A549 (cell line): ENCODE measurements at regions not wholly inside any gene's neighbourhood (a gene's known extent, or its start where the extent isn't known, plus 50 kb on each side); places are given as distances from the start of the nearest gene placed in this dataset.

Experiments
- ATOH8 ChIP-seq: fragments of 250-450 bp; sonication (Bioruptor Pico); IDR thresholded peaks from 2 replicates; pipeline ENCODE4 v1.5.0; 2020; ENCODE audit warnings: low read depth, mild to moderate bottlenecking, moderate library complexity
- BHLHE40 ChIP-seq: IDR thresholded peaks from 2 replicates; pipeline ENCODE4 v1.6.1; 2012; ENCODE audit warnings: low read depth, low read length, inconsistent platforms
- CBX2 ChIP-seq: fragments of 200-600 bp; sonication (generic); IDR thresholded peaks from 2 replicates; pipeline ENCODE4 v1.6.1; 2016; ENCODE audit warnings: low read depth, mild to moderate bottlenecking, borderline replicate concordance
- CBX8 ChIP-seq: fragments of 200-600 bp; sonication (generic); IDR thresholded peaks from 2 replicates; pipeline ENCODE4 v1.6.1; 2016
- CHD2 ChIP-seq: fragments of 150-350 bp; IDR thresholded peaks from 2 replicates; pipeline ENCODE4 v1.6.1; 2014; ENCODE audit warnings: low read length; ENCODE audit not compliant: partially characterized antibody
- CHD4 ChIP-seq: fragments of 200-600 bp; sonication (generic); IDR thresholded peaks from 2 replicates; pipeline ENCODE4 v1.6.1; 2016; ENCODE audit warnings: antibody characterized with exemption, mild to moderate bottlenecking, borderline replicate concordance
- CTCF ChIP-seq: fragments of >200 bp; sonication (Bioruptor Twin); formaldehyde crosslinking; IDR thresholded peaks from 3 replicates; pipeline ENCODE4 v1.5.1; 2016
- ELK1 ChIP-seq: fragments of 150-350 bp; IDR thresholded peaks from 2 replicates; pipeline ENCODE4 v1.6.1; 2014; ENCODE audit warnings: low read depth, mild to moderate bottlenecking, low read length
- EP300 ChIP-seq, 2 experiments: fragments of >200 bp; sonication (Bioruptor Twin); formaldehyde crosslinking; IDR thresholded peaks; 2 replicates in 1 of 2; 3 replicates in 1 of 2; pipeline ENCODE4 v1.6.1; 2016 to 2017
- ESRRA ChIP-seq: fragments of 150-350 bp; IDR thresholded peaks from 2 replicates; pipeline ENCODE4 v1.6.1; 2014; ENCODE audit warnings: mild to moderate bottlenecking, low read length, borderline replicate concordance
- FOSB ChIP-seq: fragments of 250-450 bp; sonication (Bioruptor Pico); IDR thresholded peaks from 2 replicates; pipeline ENCODE4 v1.5.0; 2020; ENCODE audit warnings: mild to moderate bottlenecking, moderate library complexity
- GATA3 ChIP-seq: IDR thresholded peaks from 2 replicates; pipeline ENCODE4 v1.6.1; 2012; ENCODE audit warnings: borderline replicate concordance
- HDAC2 ChIP-seq: fragments of 200-600 bp; sonication (generic); IDR thresholded peaks from 2 replicates; pipeline ENCODE4 v1.6.1; 2016
- HES2 ChIP-seq: fragments of >200 bp; sonication (Bioruptor Twin); formaldehyde crosslinking; IDR thresholded peaks from 2 replicates; pipeline ENCODE4 v1.6.1; 2016
- HEYL ChIP-seq: fragments of 250-450 bp; sonication (Bioruptor Pico); IDR thresholded peaks from 2 replicates; pipeline ENCODE4 v1.8.0; 2021; ENCODE audit warnings: mild to moderate bottlenecking, moderate library complexity
- HOXA7 ChIP-seq: fragments of 250-450 bp; sonication (Bioruptor Pico); IDR thresholded peaks from 2 replicates; pipeline ENCODE4 v1.5.0; 2020; ENCODE audit warnings: mild to moderate bottlenecking, moderate library complexity
- HOXB5 ChIP-seq: fragments of 250-450 bp; sonication (Bioruptor Pico); IDR thresholded peaks from 2 replicates; pipeline ENCODE4 v1.5.0; 2020; ENCODE audit warnings: mild to moderate bottlenecking, moderate library complexity
- JUNB ChIP-seq: fragments of >200 bp; sonication (Bioruptor Twin); formaldehyde crosslinking; IDR thresholded peaks from 2 replicates; pipeline ENCODE4 v1.6.1; 2016
- KDM1A ChIP-seq: fragments of 200-600 bp; sonication (generic); IDR thresholded peaks from 2 replicates; pipeline ENCODE4 v1.6.1; 2016; ENCODE audit warnings: low read depth, mild to moderate bottlenecking
- KDM5A ChIP-seq: fragments of 200-600 bp; sonication (generic); IDR thresholded peaks from 2 replicates; pipeline ENCODE4 v1.6.1; 2016; ENCODE audit warnings: antibody characterized with exemption, mild to moderate bottlenecking
- MAFK ChIP-seq: fragments of 450-650 bp; IDR thresholded peaks from 2 replicates; pipeline ENCODE4 v1.6.1; 2014; ENCODE audit not compliant: partially characterized antibody
- MAX ChIP-seq: IDR thresholded peaks from 2 replicates; pipeline ENCODE4 v1.6.1; 2012
- MAZ ChIP-seq: fragments of 150-350 bp; IDR thresholded peaks from 2 replicates; pipeline ENCODE4 v1.6.1; 2014; ENCODE audit warnings: antibody characterized with exemption, low read depth, low read length, borderline replicate concordance
- NPAS2 ChIP-seq: fragments of 250-450 bp; sonication (Bioruptor Pico); IDR thresholded peaks from 2 replicates; pipeline ENCODE4 v1.8.0; 2022; ENCODE audit warnings: mild to moderate bottlenecking, moderate library complexity, borderline replicate concordance
- NR3C1 ChIP-seq: fragments of >200 bp; sonication (Bioruptor Twin); formaldehyde crosslinking; IDR thresholded peaks from 3 replicates; pipeline ENCODE4 v1.6.1; 2017
- RAD21 ChIP-seq, 2 experiments: fragments of >200 bp in 1 of 2; sonication (Bioruptor Twin) in 1 of 2; formaldehyde crosslinking in 1 of 2; IDR thresholded peaks in 1 of 2; conservative IDR thresholded peaks in 1 of 2; 2 replicates in 1 of 2; 3 replicates in 1 of 2; pipeline ENCODE4 v1.6.1; 2012 to 2018; ENCODE audit warnings: inconsistent platforms in 1 of 2
- REST ChIP-seq: fragments of 200-600 bp; sonication (generic); IDR thresholded peaks from 2 replicates; pipeline ENCODE4 v1.6.1; 2016; ENCODE audit warnings: antibody characterized with exemption, mild to moderate bottlenecking, moderate library complexity
- RNF2 ChIP-seq: fragments of 200-600 bp; sonication (generic); IDR thresholded peaks from 2 replicates; pipeline ENCODE4 v1.6.1; 2016; ENCODE audit warnings: low read depth, mild to moderate bottlenecking, antibody characterized with exemption, moderate library complexity, borderline replicate concordance
- SMC3 ChIP-seq: fragments of >200 bp; sonication (Bioruptor Twin); formaldehyde crosslinking; IDR thresholded peaks from 3 replicates; pipeline ENCODE4 v1.6.1; 2018; ENCODE audit warnings: inconsistent platforms
- SREBF2 ChIP-seq: fragments of 450-650 bp; IDR thresholded peaks from 2 replicates; pipeline ENCODE4 v1.6.1; 2014; ENCODE audit warnings: mild to moderate bottlenecking, moderate library complexity
- TP53 ChIP-seq: fragments of 250-450 bp; sonication (Bioruptor Pico); IDR thresholded peaks from 2 replicates; pipeline ENCODE4 v1.5.0; 2021; ENCODE audit warnings: mild to moderate bottlenecking, moderate library complexity
- USF2 ChIP-seq: fragments of 450-650 bp; IDR thresholded peaks from 2 replicates; pipeline ENCODE4 v1.6.1; 2014; ENCODE audit warnings: antibody characterized with exemption
- ZNF302 ChIP-seq: fragments of 250-450 bp; sonication (Bioruptor Pico); IDR thresholded peaks from 2 replicates; pipeline ENCODE4 v1.9.0; 2021; ENCODE audit warnings: inconsistent platforms, mild to moderate bottlenecking, moderate library complexity
- ZSCAN20 ChIP-seq: fragments of 250-450 bp; sonication (Bioruptor Pico); IDR thresholded peaks from 2 replicates; pipeline ENCODE4 v1.8.0; 2022; ENCODE audit warnings: mild to moderate bottlenecking, moderate library complexity

GRCh38 chr17:17416400-17417360 lies 60.1 kb upstream of the MED9 start (continued):
- TF ChIP-seq HDAC2 (no peak), ATOH8 (CRISPR knock-in tag) (peak; percentile 89), BHLHE40 (no peak), CTCF (no peak), KDM1A (no peak), MAFK (peak; percentile 86), USF2 (no peak), GATA3 (no peak), CBX8 (no peak), KDM5A (no peak), HOXB5 (CRISPR knock-in tag) (peak; percentile 93), TP53 (CRISPR knock-in tag) (peak; percentile 74; the same call in 1 of the 2 replicates), ELK1 (no peak), RNF2 (no peak), CHD4 (no peak), EP300 (IDR thresholded peaks at IDR 0.05) (no peak), SMC3 (no peak), CHD2 (no peak), NPAS2 (no peak; the same call in 1 of the 2 replicates), HES2 (no peak), NR3C1 (no peak), SREBF2 (no peak), HEYL (CRISPR knock-in tag) (peak; percentile 88), ESRRA (no peak), FOSB (peak; percentile 36; the same call in 1 of the 2 replicates), JUNB (no peak), REST (no peak), MAZ (no peak), ZSCAN20 (CRISPR knock-in tag) (peak; percentile 82; the same call in 1 of the 2 replicates), CBX2 (no peak), ZNF302 (peak; percentile 81), RAD21 (conservative IDR thresholded peaks at IDR 0.05 in 1 of 2, IDR thresholded peaks at IDR 0.05 in 1 of 2) (no peak), HOXA7 (CRISPR knock-in tag) (peak; percentile 49; the same call in 1 of the 2 replicates), MAX (peak; percentile 91)
